Thyroid gland (tissue), 4 donors: ENCODE measurements at regions not wholly inside any gene's neighbourhood (a gene's known extent, or its start where the extent isn't known, plus 50 kb on each side); places are given as distances from the start of the nearest gene placed in this dataset.

ENCODE experiments used
- CTCF ChIP-seq, 6 experiments: fragments of 200-600 bp in 3 of 6; fragments of 450-650 bp in 3 of 6; sonication (generic) in 3 of 6; IDR thresholded peaks; one replicate each; pipeline ENCODE4 v1.5.1; 2016 to 2019; ENCODE audit warnings: antibody characterized with exemption in 6 of 6, mild to moderate bottlenecking in 2 of 6, inconsistent platforms in 1 of 6, moderate library complexity in 1 of 6
- POLR2A ChIP-seq, 2 donors: fragments of 450-650 bp; IDR thresholded peaks; one replicate each; pipeline ENCODE4 v1.6.1; 2017; ENCODE audit warnings: antibody characterized with exemption in 2 of 2, mild to moderate bottlenecking in 2 of 2, moderate library complexity in 1 of 2

- no peak for TF ChIP-seq CTCF (IDR thresholded peaks at IDR 0.05)
- TF ChIP-seq POLR2A (IDR thresholded peaks at IDR 0.05): no peak
Measured at GRCh38 chr15:62879770-62880169, 162.8 kb upstream of the TPM1 start.
